SK-N-SH treated with all-trans-retinoic acid at 6 μM for 48 hours (cell line): ENCODE measurements at regions not wholly inside any gene's neighbourhood (a gene's known extent, or its start where the extent isn't known, plus 50 kb on each side); places are given as distances from the start of the nearest gene placed in this dataset.

Source experiments
- ARNTL ChIP-seq: fragments of 450-650 bp; formaldehyde crosslinking; IDR thresholded peaks from 2 replicates; pipeline ENCODE4 v1.5.0; 2020; ENCODE audit warnings: low read depth, mild to moderate bottlenecking, moderate library complexity, borderline replicate concordance
- BACH2 ChIP-seq: fragments of 250-450 bp; sonication (Bioruptor Pico); IDR thresholded peaks from 2 replicates; pipeline ENCODE4 v1.9.0; 2021; ENCODE audit warnings: mild to moderate bottlenecking, borderline replicate concordance
- CREB5 ChIP-seq: fragments of 250-450 bp; sonication (Bioruptor Pico); IDR thresholded peaks from 2 replicates; pipeline ENCODE4 v1.5.1; 2020; ENCODE audit warnings: low read depth, mild to moderate bottlenecking, moderate library complexity
- ESRRG ChIP-seq: fragments of 250-450 bp; sonication (Bioruptor Pico); IDR thresholded peaks from 2 replicates; pipeline ENCODE4 v1.6.1; 2021; ENCODE audit warnings: mild to moderate bottlenecking
- OSR1 ChIP-seq: fragments of 250-450 bp; sonication (Bioruptor Pico); IDR thresholded peaks from 2 replicates; pipeline ENCODE4 v1.8.0; 2022; ENCODE audit warnings: moderate library complexity, mild to moderate bottlenecking, inconsistent platforms
- PATZ1 ChIP-seq: fragments of 250-450 bp; sonication (Bioruptor Pico); IDR thresholded peaks from 2 replicates; pipeline ENCODE4 v1.8.0; 2020; ENCODE audit warnings: mild to moderate bottlenecking, moderate library complexity, borderline replicate concordance
- POU6F1 ChIP-seq: fragments of 250-450 bp; sonication (Bioruptor Pico); IDR thresholded peaks from 2 replicates; pipeline ENCODE4 v1.8.0; 2021; ENCODE audit warnings: low read depth, mild to moderate bottlenecking, moderate library complexity, borderline replicate concordance
- PPARA ChIP-seq: fragments of 250-450 bp; sonication (Bioruptor Pico); IDR thresholded peaks from 2 replicates; pipeline ENCODE4 v1.5.0; 2020; ENCODE audit warnings: mild to moderate bottlenecking, borderline replicate concordance
- SNAI2 ChIP-seq: fragments of 250-450 bp; sonication (Bioruptor Pico); IDR thresholded peaks from 2 replicates; pipeline ENCODE4 v1.5.0; 2020; ENCODE audit warnings: mild to moderate bottlenecking, moderate library complexity
- TOX ChIP-seq: fragments of 250-450 bp; sonication (Bioruptor Pico); IDR thresholded peaks from 2 replicates; pipeline ENCODE4 v1.8.0; 2021; ENCODE audit warnings: mild to moderate bottlenecking, moderate library complexity, borderline replicate concordance
- ZFP3 ChIP-seq: fragments of 250-450 bp; sonication (Bioruptor Pico); IDR thresholded peaks from 2 replicates; pipeline ENCODE4 v1.5.0; 2020; ENCODE audit warnings: mild to moderate bottlenecking, moderate library complexity
- ZFP30 ChIP-seq: fragments of 450-650 bp; formaldehyde crosslinking; IDR thresholded peaks from 2 replicates; pipeline ENCODE4 v1.5.0; 2022; ENCODE audit warnings: mild to moderate bottlenecking, moderate library complexity
- TF ChIP-seq, protein P1 (sequence below): fragments of 250-450 bp; sonication (Bioruptor Pico); IDR thresholded peaks from 2 replicates; pipeline ENCODE4 v1.5.0; 2020; ENCODE audit warnings: mild to moderate bottlenecking, moderate library complexity

DNA sequence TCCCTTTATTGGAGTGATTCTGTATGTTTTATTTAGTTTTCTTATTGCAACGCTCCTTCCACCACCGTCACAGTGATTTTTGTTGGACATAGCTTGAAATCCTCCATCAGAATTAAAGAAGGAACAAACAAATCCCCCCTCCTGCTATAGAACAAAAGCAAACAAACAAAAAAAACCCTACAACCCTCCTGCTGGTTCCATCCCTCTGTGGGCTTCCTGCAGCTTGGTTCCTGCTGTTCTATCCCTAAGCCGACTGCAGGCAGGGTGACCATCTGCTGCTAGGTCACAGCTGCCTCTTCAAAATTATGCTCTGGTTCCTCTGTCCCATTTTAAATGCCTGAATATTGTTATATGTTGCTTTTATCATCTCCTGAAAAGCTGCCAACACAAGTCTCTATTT lies 116.8 kb upstream of the AGA start:
- TF ChIP-seq, protein P1, sequence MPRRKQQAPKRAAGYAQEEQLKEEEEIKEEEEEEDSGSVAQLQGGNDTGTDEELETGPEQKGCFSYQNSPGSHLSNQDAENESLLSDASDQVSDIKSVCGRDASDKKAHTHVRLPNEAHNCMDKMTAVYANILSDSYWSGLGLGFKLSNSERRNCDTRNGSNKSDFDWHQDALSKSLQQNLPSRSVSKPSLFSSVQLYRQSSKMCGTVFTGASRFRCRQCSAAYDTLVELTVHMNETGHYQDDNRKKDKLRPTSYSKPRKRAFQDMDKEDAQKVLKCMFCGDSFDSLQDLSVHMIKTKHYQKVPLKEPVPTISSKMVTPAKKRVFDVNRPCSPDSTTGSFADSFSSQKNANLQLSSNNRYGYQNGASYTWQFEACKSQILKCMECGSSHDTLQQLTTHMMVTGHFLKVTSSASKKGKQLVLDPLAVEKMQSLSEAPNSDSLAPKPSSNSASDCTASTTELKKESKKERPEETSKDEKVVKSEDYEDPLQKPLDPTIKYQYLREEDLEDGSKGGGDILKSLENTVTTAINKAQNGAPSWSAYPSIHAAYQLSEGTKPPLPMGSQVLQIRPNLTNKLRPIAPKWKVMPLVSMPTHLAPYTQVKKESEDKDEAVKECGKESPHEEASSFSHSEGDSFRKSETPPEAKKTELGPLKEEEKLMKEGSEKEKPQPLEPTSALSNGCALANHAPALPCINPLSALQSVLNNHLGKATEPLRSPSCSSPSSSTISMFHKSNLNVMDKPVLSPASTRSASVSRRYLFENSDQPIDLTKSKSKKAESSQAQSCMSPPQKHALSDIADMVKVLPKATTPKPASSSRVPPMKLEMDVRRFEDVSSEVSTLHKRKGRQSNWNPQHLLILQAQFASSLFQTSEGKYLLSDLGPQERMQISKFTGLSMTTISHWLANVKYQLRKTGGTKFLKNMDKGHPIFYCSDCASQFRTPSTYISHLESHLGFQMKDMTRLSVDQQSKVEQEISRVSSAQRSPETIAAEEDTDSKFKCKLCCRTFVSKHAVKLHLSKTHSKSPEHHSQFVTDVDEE (CRISPR knock-in tag) = no peak
- TF ChIP-seq PPARA (CRISPR knock-in tag) (no peak), ZFP3 (CRISPR knock-in tag) (no peak), ZFP30 (no peak), OSR1 (CRISPR knock-in tag) (no peak), BACH2 (no peak), CREB5 (CRISPR knock-in tag) (no peak), POU6F1 (no peak), SNAI2 (CRISPR knock-in tag) (no peak), ARNTL (CRISPR knock-in tag) (no peak), TOX (no peak), PATZ1 (CRISPR knock-in tag) (no peak), ESRRG (CRISPR knock-in tag) (no peak)
